ENCODE measurements at regions not wholly inside any gene's neighbourhood (a gene's known extent, or its start where the extent isn't known, plus 50 kb on each side); places are given as distances from the start of the nearest gene placed in this dataset.

GRCh38 chr20:50292591-50293283, 102.1 kb downstream of the CEBPB start (continued):
- peak; percentile 32; the same call in 1 of the 2 replicates for TF ChIP-seq PHF8 (IDR thresholded peaks at IDR 0.05; ENCODE audit: borderline replicate concordance, low read length)
- TF ChIP-seq ZBTB8A (IDR thresholded peaks at IDR 0.05; ENCODE audit: partially characterized antibody): no peak
- no peak for TF ChIP-seq IRF2 (CRISPR knock-in tag; IDR thresholded peaks at IDR 0.05)
- TF ChIP-seq XRCC3 (IDR thresholded peaks at IDR 0.05): no peak
- peak; percentile 87 for TF ChIP-seq SOX6 (IDR thresholded peaks at IDR 0.05)
- TF ChIP-seq POLR3G (IDR thresholded peaks at IDR 0.05; ENCODE audit: extremely low read depth, insufficient read length, insufficient replicate concordance): no peak
- no peak for TF ChIP-seq MXD1 (CRISPR knock-in tag; IDR thresholded peaks at IDR 0.05; ENCODE audit: borderline replicate concordance, poor library complexity, severe bottlenecking)
- TF ChIP-seq ATF7 (IDR thresholded peaks at IDR 0.05): peak; percentile 93
- TF ChIP-seq SP1 (CRISPR knock-in tag; IDR thresholded peaks at IDR 0.05): no peak
- TF ChIP-seq ETV5 (CRISPR knock-in tag; IDR thresholded peaks at IDR 0.05; ENCODE audit: low read depth): peak; percentile 68; the same call in 1 of the 2 replicates
- TF ChIP-seq CTBP1 (IDR thresholded peaks at IDR 0.05; ENCODE audit: borderline replicate concordance): peak; percentile 86; the same call in 1 of the 2 replicates
- TF ChIP-seq KDM5B (IDR thresholded peaks at IDR 0.05; ENCODE audit: insufficient replicate concordance, low read depth, low read length): no peak
- TF ChIP-seq ZNF318 (IDR thresholded peaks at IDR 0.05; ENCODE audit: borderline replicate concordance in 1 of 2, low read depth in 1 of 2): peak in 1 of 2 experiments; percentile 94; a peak in 2 of 4 replicates
- no peak for TF ChIP-seq ZNF436 (CRISPR knock-in tag; IDR thresholded peaks at IDR 0.05)
- TF ChIP-seq NR3C1 (CRISPR knock-in tag; IDR thresholded peaks at IDR 0.05): no peak
- TF ChIP-seq ZNF165 (CRISPR knock-in tag; IDR thresholded peaks at IDR 0.05; ENCODE audit: borderline replicate concordance): no peak
- TF ChIP-seq CTCFL (IDR thresholded peaks at IDR 0.05; ENCODE audit: borderline replicate concordance, insufficient read depth, low read depth, low read length, poor library complexity, severe bottlenecking): no peak

Data from K562 (cell line).